OCI-M2 (cell line): ENCODE measurements at regions not wholly inside any gene's neighbourhood (a gene's known extent, or its start where the extent isn't known, plus 50 kb on each side); places are given as distances from the start of the nearest gene placed in this dataset.

Experiments used
- DNase-seq: peaks from one replicate; lab custom pipeline; 2025; ENCODE audit not compliant: unreplicated experiment; lab: John Stamatoyannopoulos, UW

GRCh38 chr15:31455499-31455898, 128.9 kb downstream of the KLF13 start:
- no peak for DNase-seq

GRCh38 chr15:31456354-31457060, 129.9 kb downstream of the KLF13 start:
- DNase-seq: no peak

GRCh38 chr15:31457161-31457560, 130.5 kb downstream of the KLF13 start:
- no peak for DNase-seq

GRCh38 chr15:31457631-31458526, 131.2 kb downstream of the KLF13 start:
- no peak for DNase-seq

GRCh38 chr15:31458596-31459399, 132.2 kb downstream of the KLF13 start:
- no peak for DNase-seq

- DNase-seq: no peak
These were observed 132.7 kb downstream of the KLF13 start for GRCh38 chr15:31459400-31459748.

- DNase-seq: no peak
These were observed 134.7 kb downstream of the KLF13 start for GRCh38 chr15:31461375-31461774.

GRCh38 chr15:31461911-31462480, 135.4 kb downstream of the KLF13 start:
- DNase-seq: no peak

GRCh38 chr15:31463521-31464102, 137.0 kb downstream of the KLF13 start:
- no peak for DNase-seq

GRCh38 chr15:31464216-31465082, 137.8 kb downstream of the KLF13 start:
- DNase-seq: no peak

- no peak for DNase-seq
These were observed 138.7 kb downstream of the KLF13 start for GRCh38 chr15:31465083-31465955.

- DNase-seq: no peak
These were observed 140.7 kb downstream of the KLF13 start for GRCh38 chr15:31467361-31467760.

GRCh38 chr15:31468911-31469785, 142.5 kb downstream of the KLF13 start:
- DNase-seq: no peak

GRCh38 chr15:31469786-31470525, 143.3 kb downstream of the KLF13 start:
- no peak for DNase-seq

GRCh38 chr15:31470756-31471155, 144.1 kb downstream of the KLF13 start:
- no peak for DNase-seq

GRCh38 chr15:31471731-31472430, 145.2 kb downstream of the KLF13 start:
- DNase-seq: no peak
